ENCODE measurements at regions not wholly inside any gene's neighbourhood (a gene's known extent, or its start where the extent isn't known, plus 50 kb on each side); places are given as distances from the start of the nearest gene placed in this dataset.

- TF ChIP-seq CTCF (IDR thresholded peaks at IDR 0.05; ENCODE audit: low read depth, low read length, missing control alignments): no peak
- no peak overlapping the region for H3K4me3 ChIP-seq (ENCODE audit: low read depth, low read length)
- in situ Hi-C loops (cut with HindIII; ENCODE audit: low sequenced_read_pairs): no loop called here
- DNase-seq (ENCODE audit: low read depth): no peak
These were observed 148.7 kb upstream of the GPR26 start for GRCh38 chr10:123517426-123517825.

GRCh38 chr10:123517901-123518300 lies 148.3 kb upstream of the GPR26 start:
- no peak for TF ChIP-seq CTCF (IDR thresholded peaks at IDR 0.05; ENCODE audit: low read depth, low read length, missing control alignments)
- no peak for DNase-seq (ENCODE audit: low read depth)
- in situ Hi-C loops (cut with HindIII; ENCODE audit: low sequenced_read_pairs): no loop called here
- no peak overlapping the region for H3K4me3 ChIP-seq (ENCODE audit: low read depth, low read length)

DNA sequence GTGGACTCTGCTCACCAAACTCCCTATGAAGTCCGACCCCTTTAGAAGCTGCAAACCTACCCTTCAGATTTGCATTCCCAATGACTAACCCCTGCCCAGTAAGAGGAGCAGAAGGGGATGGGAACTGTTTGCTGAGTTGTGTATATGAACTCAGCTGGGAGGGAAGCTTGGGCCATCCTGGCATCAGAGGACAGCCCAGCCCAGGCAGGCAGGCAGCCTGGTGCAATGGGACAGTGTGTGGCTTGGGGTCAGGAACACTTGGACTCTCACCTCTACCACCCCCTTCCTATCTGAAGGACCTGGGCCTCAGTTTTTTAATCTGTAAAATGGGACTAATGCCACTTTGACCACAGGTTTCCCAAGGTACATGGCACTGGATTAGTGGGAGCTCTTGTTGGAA lies 147.4 kb upstream of the GPR26 start:
- H3K4me3 ChIP-seq (ENCODE audit: low read depth, low read length): no peak overlapping the region
- DNase-seq (ENCODE audit: low read depth): no peak
- in situ Hi-C loops (cut with HindIII; ENCODE audit: low sequenced_read_pairs): no loop called here
- TF ChIP-seq CTCF (IDR thresholded peaks at IDR 0.05; ENCODE audit: low read depth, low read length, missing control alignments): no peak

GRCh38 chr10:123519861-123520260 lies 146.3 kb upstream of the GPR26 start:
- DNase-seq (ENCODE audit: low read depth): no peak
- in situ Hi-C loops (cut with HindIII; ENCODE audit: low sequenced_read_pairs): no loop called here
- no peak for TF ChIP-seq CTCF (IDR thresholded peaks at IDR 0.05; ENCODE audit: low read depth, low read length, missing control alignments)
- H3K4me3 ChIP-seq (ENCODE audit: low read depth, low read length): no peak overlapping the region

DNA sequence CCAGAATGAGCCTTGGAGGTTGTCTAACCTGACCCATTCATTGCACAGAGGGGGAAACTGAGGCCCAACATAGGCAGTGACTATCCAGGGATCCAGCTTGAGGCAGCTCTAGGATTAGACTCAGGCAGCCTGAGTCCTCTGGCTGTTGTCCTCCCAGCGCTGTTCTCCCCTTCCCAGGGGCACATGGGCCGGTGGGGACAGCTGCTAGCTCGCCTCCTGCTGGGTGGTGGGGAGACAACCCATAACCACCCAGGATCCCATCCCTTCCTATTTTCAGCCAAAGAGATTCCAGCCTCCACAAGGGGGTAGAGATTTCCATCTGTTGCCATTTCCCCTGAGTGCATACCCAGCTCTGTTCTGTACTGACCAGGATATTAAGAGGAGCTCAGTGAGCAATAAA lies 145.1 kb upstream of the GPR26 start:
- no peak for DNase-seq (ENCODE audit: low read depth)
- in situ Hi-C loops (cut with HindIII; ENCODE audit: low sequenced_read_pairs): no loop called here
- no peak overlapping the region for H3K4me3 ChIP-seq (ENCODE audit: low read depth, low read length)
- no peak for TF ChIP-seq CTCF (IDR thresholded peaks at IDR 0.05; ENCODE audit: low read depth, low read length, missing control alignments)

DNA sequence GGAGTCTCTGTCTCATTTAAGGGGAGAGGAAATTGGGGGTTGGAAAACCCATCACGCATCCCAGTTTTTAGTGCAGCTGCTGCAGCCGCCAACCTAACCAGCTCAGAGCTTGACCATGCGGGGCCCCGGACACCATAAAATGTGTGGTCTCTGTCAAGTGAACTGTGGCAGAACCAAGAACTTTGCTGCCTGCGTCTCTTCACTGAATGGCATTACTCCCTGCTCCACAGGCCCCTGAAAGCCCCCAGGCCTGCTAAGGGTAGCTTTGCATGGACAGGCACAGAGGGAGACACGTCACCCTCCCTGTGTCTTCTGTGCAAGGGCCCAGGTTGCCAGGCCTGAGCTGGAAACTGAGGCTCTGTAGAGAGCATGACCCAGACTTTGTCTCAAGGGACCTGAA lies 144.6 kb upstream of the GPR26 start:
- H3K4me3 ChIP-seq (ENCODE audit: low read depth, low read length): no peak overlapping the region
- DNase-seq (ENCODE audit: low read depth): no peak
- in situ Hi-C loops (cut with HindIII; ENCODE audit: low sequenced_read_pairs): no loop called here
- TF ChIP-seq CTCF (IDR thresholded peaks at IDR 0.05; ENCODE audit: low read depth, low read length, missing control alignments): no peak

All from astrocyte of the cerebellum (primary cell).